Esophagus (tissue), 2 donors: ENCODE measurements at regions not wholly inside any gene's neighbourhood (a gene's known extent, or its start where the extent isn't known, plus 50 kb on each side); places are given as distances from the start of the nearest gene placed in this dataset.

Experiments used
- H3K27ac ChIP-seq, 2 donors: one replicate each; pipeline ENCODE4 v1.5.1; 2013; ENCODE audit warnings: low read depth in 2 of 2, mild to moderate bottlenecking in 2 of 2, inconsistent platforms in 1 of 2, low read length in 1 of 2, moderate library complexity in 1 of 2
- H3K27me3 ChIP-seq, 2 donors: one replicate each; pipeline ENCODE4 v1.6.1; 2013; ENCODE audit warnings: low read length in 2 of 2, control low read depth in 1 of 2, mild to moderate bottlenecking in 1 of 2; ENCODE audit not compliant: insufficient read depth in 2 of 2, control insufficient read depth in 1 of 2
- H3K36me3 ChIP-seq, 2 donors: one replicate each; pipeline ENCODE4 v1.6.1; 2013; ENCODE audit warnings: low read length in 1 of 2; ENCODE audit not compliant: control insufficient read depth in 2 of 2, insufficient read depth in 2 of 2
- H3K4me1 ChIP-seq, 2 donors: one replicate each; pipeline ENCODE4 v1.6.1; 2013; ENCODE audit warnings: low read length in 1 of 2; ENCODE audit not compliant: control insufficient read depth in 2 of 2, insufficient read depth in 2 of 2
- H3K4me3 ChIP-seq, 2 donors: one replicate each; pipeline ENCODE4 v1.5.1; 2013; ENCODE audit warnings: low read length in 2 of 2, mild to moderate bottlenecking in 2 of 2, low read depth in 1 of 2, moderate library complexity in 1 of 2
- H3K9me3 ChIP-seq, 2 donors: one replicate each; pipeline ENCODE4 v1.6.1; 2013; ENCODE audit warnings: mild to moderate bottlenecking in 2 of 2, low read depth in 1 of 2, low read length in 1 of 2, moderate library complexity in 1 of 2; ENCODE audit not compliant: control insufficient read depth in 2 of 2, insufficient read depth in 1 of 2
- WGBS, 2 donors: extraction: QIAGEN DNeasy Blood & Tissue Kit; methylation state at CpG; one replicate each; pipeline ENCODE4 v1.1.7; 2013; 5-methylcytosine and 5-hydroxymethylcytosine counted together
- donor health status: healthy with polysubstance abuse.
- donor health status: Bipolar disorder and iron deficiency.

DNA sequence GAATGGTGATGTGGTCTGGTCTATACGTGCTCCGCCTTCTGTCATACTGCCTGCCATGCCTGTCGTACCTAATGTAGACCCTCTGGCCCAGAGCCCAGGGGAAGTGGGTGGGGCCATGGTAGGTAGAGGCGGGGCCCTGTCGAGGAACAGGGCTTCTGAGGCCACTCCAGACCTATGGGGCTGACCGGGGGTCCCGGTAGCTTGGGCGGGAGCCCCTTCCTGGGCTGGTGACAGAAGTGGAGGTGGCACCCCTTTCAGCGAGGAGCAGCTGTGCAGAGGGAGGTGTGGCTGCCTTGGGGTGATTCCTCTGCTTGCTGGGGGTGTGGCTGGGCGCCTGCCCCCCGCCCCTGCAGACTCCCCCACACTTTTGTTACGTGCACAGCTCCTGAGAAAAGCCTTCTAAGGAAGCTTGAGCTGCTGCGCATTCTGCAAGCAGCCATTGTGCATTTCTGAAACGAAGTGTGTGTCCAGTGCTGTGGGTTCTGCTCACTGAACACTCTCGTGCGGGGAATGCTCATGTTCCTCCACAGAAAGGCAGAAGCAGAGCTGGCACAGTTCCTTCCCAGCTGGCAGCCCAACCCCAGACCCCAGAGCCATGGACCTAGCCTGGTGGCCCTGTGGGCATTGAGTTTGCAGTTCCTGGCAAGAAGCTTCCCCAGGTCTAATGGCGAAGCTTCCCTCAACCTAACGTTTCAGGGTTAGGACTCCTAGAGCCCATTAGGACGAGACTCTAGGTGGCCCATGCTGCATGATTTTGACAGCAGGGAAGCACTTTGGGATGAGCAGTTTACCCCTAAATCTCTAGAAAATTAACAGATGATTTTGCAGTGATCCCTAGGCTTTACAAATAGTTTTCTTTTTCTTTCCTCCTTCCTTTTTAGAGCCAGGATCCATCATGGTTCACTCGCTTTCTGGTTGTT is 72.7 kb upstream of the HGFAC start:
- Histone ChIP-seq H3K36me3 (no peaks in the 10 kb centered on the region), H3K27ac (peak overlapping the region in 1 of 2 donors; percentile 1), H3K9me3 (peaks cover 0 to 2% of the 10 kb centered on the region in 2 donors), H3K4me1 (peaks cover 9 to 12% of the 10 kb centered on the region in 2 donors), H3K27me3 (no peaks in the 10 kb centered on the region), H3K4me3 (no peak overlapping the region)
- WGBS, 2 donors, result 35 to 43% methylated on average over 19 to 20 of the region's 20 CpGs

DNA sequence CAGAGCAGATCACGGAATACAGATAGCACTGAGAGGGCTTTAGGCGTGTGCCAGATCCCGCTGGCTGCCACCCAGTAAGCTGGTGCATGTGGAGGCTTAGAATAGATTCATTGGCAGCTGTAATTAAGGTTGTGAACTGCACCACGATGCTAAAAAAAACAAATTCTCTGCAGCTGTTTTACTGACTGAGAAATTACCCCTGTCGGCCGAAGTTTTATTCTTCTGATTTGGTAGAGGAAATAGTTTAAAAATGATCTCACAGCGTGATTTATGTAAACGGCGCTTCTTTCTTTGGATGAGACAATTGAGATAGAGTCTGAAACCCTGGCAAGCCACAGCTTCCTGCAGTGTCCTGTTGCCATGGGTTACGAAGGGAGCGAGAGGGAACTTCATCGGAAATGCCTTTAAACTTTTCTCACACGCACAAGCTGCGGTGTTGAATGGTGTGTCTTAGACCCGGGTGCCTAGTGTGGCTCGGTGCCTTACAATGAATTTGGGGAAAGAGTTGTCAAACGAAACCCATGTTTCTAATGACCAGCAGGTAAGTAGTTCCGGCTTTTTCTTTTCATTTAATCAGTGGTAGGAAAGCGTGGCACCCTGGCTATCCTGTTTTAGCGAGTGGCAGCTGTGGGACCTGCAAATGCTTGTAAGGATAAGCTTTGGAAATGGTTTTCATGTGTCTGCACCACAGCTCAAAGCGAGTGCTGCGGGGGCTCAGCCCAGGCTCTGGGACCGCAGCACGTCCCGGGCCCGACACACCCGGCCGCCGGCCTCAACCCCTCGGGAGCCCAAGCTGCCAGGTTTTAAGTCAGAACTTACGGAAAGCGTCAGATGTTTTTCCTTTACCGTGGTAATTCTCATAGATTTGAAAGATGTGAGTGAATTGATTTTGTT is 71.7 kb upstream of the HGFAC start:
- peak overlapping the region in 1 of 2 donors; percentile 6 for H3K4me3 ChIP-seq
- no peak overlapping the region for H3K27ac ChIP-seq
- 36 to 45% methylated on average over 33 of the region's 33 CpGs for WGBS, 2 donors

DNA sequence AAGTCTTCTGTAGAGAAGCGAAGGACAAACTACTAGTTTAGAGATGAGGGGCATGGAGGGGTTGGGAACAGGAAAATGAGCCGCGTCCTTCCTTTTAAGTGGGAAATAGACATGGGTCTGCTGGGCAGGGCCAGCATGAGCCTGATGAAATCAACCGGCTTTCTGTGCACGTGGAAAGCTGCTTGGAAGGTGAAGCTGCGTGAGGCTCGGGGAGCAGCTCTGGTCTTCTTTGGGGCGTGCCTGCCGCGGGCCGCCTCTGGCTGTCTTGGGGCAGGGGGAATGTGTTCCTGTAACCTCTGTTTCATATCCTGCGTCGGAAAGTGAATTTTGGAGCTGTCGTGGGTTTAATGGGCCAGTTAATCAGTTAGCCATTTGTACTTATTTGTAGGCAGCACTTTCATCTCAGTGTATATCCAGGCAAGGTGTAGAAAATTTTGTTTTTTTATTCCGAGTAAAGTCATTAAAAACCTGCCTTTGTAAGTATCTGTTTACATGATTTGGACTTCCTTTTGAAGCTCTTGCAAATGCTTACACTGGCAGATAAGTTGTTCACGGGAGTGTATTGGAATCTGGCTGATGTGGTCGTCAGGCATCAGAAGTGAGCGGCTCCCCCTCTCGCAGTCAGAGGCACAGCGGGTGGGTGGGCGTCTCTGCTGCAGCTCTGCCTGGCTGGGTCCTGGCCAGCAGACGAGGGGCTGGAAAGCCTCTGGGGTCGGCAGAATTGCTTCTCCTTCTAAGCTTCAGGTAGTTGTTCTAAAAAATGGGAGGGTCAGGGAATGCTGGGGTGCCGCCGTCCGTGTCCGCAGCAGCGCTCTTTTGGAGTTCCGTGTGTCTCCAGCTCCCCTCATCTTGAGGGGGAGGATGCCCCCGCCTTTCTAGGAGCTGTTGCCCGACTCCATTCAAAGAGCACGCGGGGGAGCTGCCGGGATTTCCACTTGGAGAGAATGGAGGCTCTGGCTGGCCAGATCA is 70.5 kb upstream of the HGFAC start:
- no peaks in the 10 kb centered on the region for H3K36me3 ChIP-seq
- H3K27me3 ChIP-seq, result no peaks in the 10 kb centered on the region
- no peak overlapping the region for H3K4me3 ChIP-seq
- peaks cover 9 to 12% of the 10 kb centered on the region in 2 donors for H3K4me1 ChIP-seq
- H3K9me3 ChIP-seq, result peaks cover 0 to 2% of the 10 kb centered on the region in 2 donors
- no peak overlapping the region for H3K27ac ChIP-seq
- WGBS, 2 donors, result 73 to 75% methylated on average over 34 of the region's 34 CpGs

More for the DNA sequence above, 71.7 kb upstream of the HGFAC start:
- Histone ChIP-seq H3K9me3 (peaks cover 0 to 2% of the 10 kb centered on the region in 2 donors), H3K27me3 (no peaks in the 10 kb centered on the region), H3K36me3 (no peaks in the 10 kb centered on the region), H3K4me1 (peaks cover 9 to 12% of the 10 kb centered on the region in 2 donors)

DNA sequence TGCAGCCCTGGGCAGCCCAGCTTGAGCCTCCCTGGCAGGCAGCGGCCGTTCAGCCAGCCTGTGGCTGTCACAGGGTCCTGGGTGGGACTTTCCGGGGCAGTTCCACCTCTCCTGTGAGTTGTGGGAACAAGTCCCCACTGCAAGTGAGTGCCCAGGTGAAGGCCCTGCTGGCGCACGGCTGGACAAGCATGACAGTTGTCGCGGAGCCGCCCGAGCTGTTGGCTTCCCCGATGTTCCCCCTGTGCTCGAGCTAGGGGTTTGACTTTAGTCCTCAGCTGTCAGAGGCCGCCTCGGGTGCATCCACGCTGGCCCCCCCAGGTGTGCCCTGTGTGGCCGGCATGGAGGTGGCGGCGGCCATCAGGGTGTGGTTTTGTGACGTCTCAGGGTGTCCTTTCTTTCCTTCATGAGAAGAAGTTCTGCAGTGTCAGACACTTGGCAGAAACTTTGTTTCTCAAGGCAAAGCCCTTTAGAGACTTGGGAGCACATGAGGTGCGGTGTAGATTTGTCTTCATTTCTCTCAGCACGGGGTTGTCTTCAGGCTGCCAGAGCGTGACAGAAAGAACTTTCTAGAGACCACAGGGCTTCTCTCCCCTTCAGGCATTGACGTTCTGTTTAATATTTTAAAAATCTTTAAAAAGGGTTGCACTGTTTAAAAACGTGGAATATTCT is 69.4 kb upstream of the HGFAC start:
- Histone ChIP-seq H3K4me1 (peaks cover 9 to 12% of the 10 kb centered on the region in 2 donors), H3K9me3 (peaks cover 0 to 2% of the 10 kb centered on the region in 2 donors), H3K4me3 (no peak overlapping the region), H3K36me3 (no peaks in the 10 kb centered on the region), H3K27me3 (no peaks in the 10 kb centered on the region), H3K27ac (no peak overlapping the region)
- 85% methylated on average over 23 of the region's 23 CpGs for WGBS, 2 donors

DNA sequence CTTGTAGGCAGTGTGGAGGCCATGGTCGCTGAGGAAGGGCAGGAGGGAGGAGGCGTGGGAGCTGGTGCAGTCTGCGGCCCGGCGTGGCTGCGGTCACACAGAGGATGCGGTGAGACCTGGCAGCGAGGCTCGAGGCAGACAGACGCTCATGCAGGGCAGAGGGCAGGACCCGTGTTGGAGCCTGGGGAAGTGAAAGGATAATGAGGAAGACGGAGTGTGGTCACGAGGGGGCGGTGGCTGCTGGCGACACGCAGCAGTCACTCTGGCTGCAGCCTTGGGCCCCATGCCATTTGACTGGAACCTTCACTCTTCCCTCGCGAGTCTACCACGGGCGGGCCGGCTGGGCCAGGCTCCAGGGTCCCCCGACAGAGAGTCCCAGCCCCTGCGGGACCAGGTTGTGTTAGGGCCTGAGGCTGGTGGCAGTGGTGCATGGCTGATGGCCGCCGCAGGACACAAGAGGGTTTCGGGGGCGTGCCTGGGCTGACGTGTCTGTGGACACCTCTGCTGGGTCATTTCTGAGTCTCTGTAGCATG is 68.8 kb upstream of the HGFAC start:
- H3K36me3 ChIP-seq, result no peaks in the 10 kb centered on the region
- peaks cover 0 to 2% of the 10 kb centered on the region in 2 donors for H3K9me3 ChIP-seq
- H3K27ac ChIP-seq, result no peak overlapping the region
- H3K4me3 ChIP-seq, result no peak overlapping the region
- peaks cover 9 to 12% of the 10 kb centered on the region in 2 donors for H3K4me1 ChIP-seq
- no peaks in the 10 kb centered on the region for H3K27me3 ChIP-seq
- WGBS, 2 donors, result 80 to 82% methylated on average over 28 of the region's 28 CpGs

DNA sequence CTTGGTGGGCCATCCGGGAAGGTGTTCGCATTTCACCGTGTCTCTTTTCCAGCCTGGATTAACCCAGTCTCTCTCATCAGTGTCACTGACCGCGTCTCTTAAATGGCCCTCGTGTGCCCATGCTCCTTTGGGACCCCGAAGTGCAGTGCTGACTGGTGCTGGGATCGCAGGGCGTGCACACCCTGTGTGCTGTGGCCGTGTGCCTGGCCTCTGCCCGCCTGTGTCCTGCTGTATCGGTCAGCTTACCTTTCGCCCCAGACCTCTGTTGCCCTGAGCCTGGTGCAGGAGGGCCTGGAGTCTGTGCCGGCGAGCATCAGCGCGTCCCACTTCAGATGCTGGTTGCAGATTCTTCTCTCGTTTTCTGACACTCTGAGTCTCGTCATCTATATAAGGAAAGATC is 68.3 kb upstream of the HGFAC start:
- H3K36me3 ChIP-seq, result no peaks in the 10 kb centered on the region
- H3K27me3 ChIP-seq, result no peaks in the 10 kb centered on the region
- 93 to 94% methylated on average over 19 of the region's 19 CpGs for WGBS, 2 donors
- no peak overlapping the region for H3K27ac ChIP-seq
- no peak overlapping the region for H3K4me3 ChIP-seq
- H3K9me3 ChIP-seq, result peaks cover 0 to 2% of the 10 kb centered on the region in 2 donors
- peaks cover 9 to 12% of the 10 kb centered on the region in 2 donors for H3K4me1 ChIP-seq

DNA sequence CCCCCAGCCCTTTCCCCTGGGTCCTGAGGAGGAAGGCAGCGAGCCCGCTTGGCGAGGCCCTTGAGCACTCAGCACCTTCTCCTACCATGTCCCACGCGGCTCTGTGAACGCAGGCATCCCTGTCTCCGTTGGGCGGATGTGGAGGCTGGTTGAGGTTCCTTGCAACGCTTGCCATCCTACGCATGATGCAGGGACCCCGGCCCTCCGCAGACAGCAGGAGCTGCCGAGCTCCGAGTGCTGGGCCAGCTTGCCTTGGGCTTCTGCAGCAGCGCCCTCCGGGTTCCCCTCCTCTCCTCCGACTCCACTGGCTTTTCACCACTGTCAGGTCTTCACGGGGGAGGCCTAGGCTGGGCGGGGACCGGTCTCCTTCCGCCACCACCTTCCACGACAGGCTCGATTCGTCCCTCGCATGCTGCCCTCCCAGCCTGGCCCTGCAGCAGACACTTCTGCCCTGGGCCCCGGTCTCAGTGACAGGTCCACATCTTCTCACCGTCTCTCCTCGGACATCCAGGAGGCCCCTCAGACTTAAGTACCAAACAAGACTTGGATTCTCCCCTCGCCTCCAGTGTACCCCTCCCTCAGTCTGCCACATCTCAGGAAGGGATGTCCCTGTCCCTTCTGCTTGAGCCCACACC is 67.6 kb upstream of the HGFAC start:
- WGBS, 2 donors, result 95 to 98% methylated on average over 29 of the region's 29 CpGs
- H3K4me3 ChIP-seq, result no peak overlapping the region
- no peak overlapping the region for H3K27ac ChIP-seq
- no peaks in the 10 kb centered on the region for H3K27me3 ChIP-seq
- peaks cover 5 to 7% of the 10 kb centered on the region in 2 donors for H3K4me1 ChIP-seq
- no peaks in the 10 kb centered on the region for H3K9me3 ChIP-seq
- H3K36me3 ChIP-seq, result no peaks in the 10 kb centered on the region

DNA sequence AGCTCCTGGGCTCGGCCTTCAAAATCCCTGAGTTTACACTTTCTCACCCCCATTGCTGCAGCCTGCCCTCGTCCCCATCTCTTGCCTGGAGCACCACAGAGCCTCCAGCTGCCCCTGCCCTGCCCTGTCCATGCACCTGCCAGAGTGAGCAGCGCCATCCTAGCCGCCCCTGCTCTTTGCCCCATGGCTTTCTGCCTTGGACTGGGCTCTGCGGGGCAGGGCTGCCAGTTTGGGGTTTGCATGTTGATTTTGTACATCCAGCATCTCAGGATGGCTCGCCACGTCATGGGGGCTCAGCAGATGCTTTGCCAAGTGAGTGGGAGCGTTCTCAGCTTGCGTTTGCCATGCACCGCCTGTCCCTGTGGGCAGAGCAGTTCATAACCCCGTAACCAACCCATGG is 67.1 kb upstream of the HGFAC start:
- WGBS, 2 donors, result 80 to 92% methylated on average over 11 of the region's 11 CpGs
- Histone ChIP-seq H3K9me3 (no peaks in the 10 kb centered on the region), H3K4me3 (no peak overlapping the region), H3K4me1 (peaks cover 2 to 4% of the 10 kb centered on the region in 2 donors), H3K27me3 (no peaks in the 10 kb centered on the region), H3K36me3 (no peaks in the 10 kb centered on the region), H3K27ac (no peak overlapping the region)
